Keratinocyte (primary cell): ENCODE measurements at regions not wholly inside any gene's neighbourhood (a gene's known extent, or its start where the extent isn't known, plus 50 kb on each side); places are given as distances from the start of the nearest gene placed in this dataset.

Source experiments
- DNase-seq: peaks from one replicate; pipeline ENCODE4 v3.0.0-alpha.2; 2011; ENCODE audit warnings: low read depth, missing footprints, low spot score
- FAIRE-seq: peaks from 2 replicates; lab custom pipeline; 2011; peaks lifted over from hg19 to GRCh38; lab: Jason Lieb, UNC
- H2AFZ ChIP-seq: 2 replicates; pipeline ENCODE4 v1.6.0; 2012; ENCODE audit warnings: low read length, control low read depth, inconsistent platforms; ENCODE audit not compliant: control insufficient read depth
- H3K27ac ChIP-seq: 2 replicates; pipeline ENCODE4 v1.5.1; 2011; ENCODE audit warnings: low read length; ENCODE audit not compliant: control insufficient read depth, insufficient read depth
- H3K27me3 ChIP-seq: 3 replicates; pipeline ENCODE4 v1.6.0; 2011; ENCODE audit warnings: low read length; ENCODE audit not compliant: control insufficient read depth, insufficient read depth; ENCODE audit errors: extremely low read depth
- H3K36me3 ChIP-seq, 2 experiments: 2 replicates in 1 of 2; 3 replicates in 1 of 2; pipeline ENCODE4 v1.5.1; 2011; ENCODE audit warnings: low read length in 2 of 2, mild to moderate bottlenecking in 1 of 2; ENCODE audit not compliant: control insufficient read depth in 2 of 2, insufficient read depth in 2 of 2; ENCODE audit errors: extremely low read depth in 1 of 2
- H3K4me1 ChIP-seq: 3 replicates; pipeline ENCODE4 v1.5.1; 2011; ENCODE audit warnings: low read length; ENCODE audit not compliant: control insufficient read depth, insufficient read depth; ENCODE audit errors: extremely low read depth
- H3K4me2 ChIP-seq: 3 replicates; pipeline ENCODE4 v1.6.0; 2011; ENCODE audit warnings: low read depth, low read length; ENCODE audit not compliant: control insufficient read depth, insufficient read depth; ENCODE audit errors: extremely low read depth
- H3K4me3 ChIP-seq, 3 experiments: fragments of 200-600 bp in 1 of 3; sonication (generic) in 1 of 3; 2 replicates in 2 of 3; 3 replicates in 1 of 3; pipeline ENCODE4 v1.5.1; 2011 to 2016; ENCODE audit warnings: low read length in 3 of 3, mild to moderate bottlenecking in 3 of 3, control low read depth in 2 of 3, inconsistent platforms in 1 of 3, low read depth in 1 of 3, mixed read lengths in 1 of 3, mixed run types in 1 of 3, moderate library complexity in 1 of 3; ENCODE audit not compliant: control insufficient read depth in 2 of 3, insufficient read depth in 2 of 3; ENCODE audit errors: extremely low read depth in 1 of 3
- H3K79me2 ChIP-seq: 2 replicates; pipeline ENCODE4 v1.6.0; 2012; ENCODE audit warnings: low read length; ENCODE audit not compliant: control insufficient read depth, insufficient read depth
- H3K9ac ChIP-seq: 3 replicates; pipeline ENCODE4 v1.6.0; 2011; ENCODE audit warnings: low read length; ENCODE audit not compliant: control insufficient read depth, insufficient read depth; ENCODE audit errors: extremely low read depth
- H3K9me1 ChIP-seq: 3 replicates; pipeline ENCODE4 v1.6.0; 2011; ENCODE audit warnings: low read length; ENCODE audit not compliant: control insufficient read depth, insufficient read depth; ENCODE audit errors: extremely low read depth
- H3K9me3 ChIP-seq: 2 replicates; pipeline ENCODE4 v1.5.1; 2012; ENCODE audit warnings: low read depth, low read length; ENCODE audit not compliant: control insufficient read depth
- H4K20me1 ChIP-seq: 3 replicates; pipeline ENCODE4 v1.6.0; 2011; ENCODE audit warnings: low read length; ENCODE audit not compliant: control insufficient read depth, insufficient read depth; ENCODE audit errors: extremely low read depth
- EZH2 ChIP-seq: IDR thresholded peaks from one replicate; pipeline ENCODE4 v1.6.1; 2012; ENCODE audit warnings: inconsistent platforms, mild to moderate bottlenecking, low read length, moderate library complexity
- dilution Hi-C: fragments of 300-500 bp; cut with MboI; formaldehyde crosslinking; loops from one replicate; pipeline ENCODE4 v1.7.0; 2020; ENCODE audit warnings: low sequenced_read_pairs; ENCODE audit not compliant: extremely low pct_ligation_motif_present
- TF ChIP-seq, protein P1 (sequence below), 3 experiments: IDR thresholded peaks in 1 of 3; conservative IDR thresholded peaks in 1 of 3; optimal IDR thresholded peaks in 1 of 3; 2 replicates in 2 of 3; 3 replicates in 1 of 3; pipeline versions ENCODE3 to v1.5.1; 2011; ENCODE audit warnings: low read length in 3 of 3, mild to moderate bottlenecking in 3 of 3, moderate library complexity in 2 of 3, control low read depth in 1 of 3, inconsistent platforms in 1 of 3; ENCODE audit not compliant: insufficient read depth in 2 of 3; ENCODE audit errors: extremely low read depth in 1 of 3

- H3K27me3 ChIP-seq = no peaks in the 10 kb centered on the region
- H3K4me1 ChIP-seq = no peaks in the 10 kb centered on the region
- no peak overlapping the region for H3K4me2 ChIP-seq
- no peak overlapping the region for H3K4me3 ChIP-seq
- H3K36me3 ChIP-seq = no peaks in the 10 kb centered on the region
- H3K79me2 ChIP-seq = no peaks in the 10 kb centered on the region
- no peaks in the 10 kb centered on the region for H4K20me1 ChIP-seq
- TF ChIP-seq, protein P1, sequence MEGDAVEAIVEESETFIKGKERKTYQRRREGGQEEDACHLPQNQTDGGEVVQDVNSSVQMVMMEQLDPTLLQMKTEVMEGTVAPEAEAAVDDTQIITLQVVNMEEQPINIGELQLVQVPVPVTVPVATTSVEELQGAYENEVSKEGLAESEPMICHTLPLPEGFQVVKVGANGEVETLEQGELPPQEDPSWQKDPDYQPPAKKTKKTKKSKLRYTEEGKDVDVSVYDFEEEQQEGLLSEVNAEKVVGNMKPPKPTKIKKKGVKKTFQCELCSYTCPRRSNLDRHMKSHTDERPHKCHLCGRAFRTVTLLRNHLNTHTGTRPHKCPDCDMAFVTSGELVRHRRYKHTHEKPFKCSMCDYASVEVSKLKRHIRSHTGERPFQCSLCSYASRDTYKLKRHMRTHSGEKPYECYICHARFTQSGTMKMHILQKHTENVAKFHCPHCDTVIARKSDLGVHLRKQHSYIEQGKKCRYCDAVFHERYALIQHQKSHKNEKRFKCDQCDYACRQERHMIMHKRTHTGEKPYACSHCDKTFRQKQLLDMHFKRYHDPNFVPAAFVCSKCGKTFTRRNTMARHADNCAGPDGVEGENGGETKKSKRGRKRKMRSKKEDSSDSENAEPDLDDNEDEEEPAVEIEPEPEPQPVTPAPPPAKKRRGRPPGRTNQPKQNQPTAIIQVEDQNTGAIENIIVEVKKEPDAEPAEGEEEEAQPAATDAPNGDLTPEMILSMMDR (optimal IDR thresholded peaks at IDR 0.05 in 1 of 3, IDR thresholded peaks at IDR 0.05 in 1 of 3, conservative IDR thresholded peaks at IDR 0.05 in 1 of 3; ENCODE audit: extremely low read depth in 1 of 3, insufficient read depth in 2 of 3, low read length in 3 of 3) = no peak
- TF ChIP-seq EZH2 = no peak
- dilution Hi-C loops = no loop called here
- DNase-seq (no peak), FAIRE-seq (no peak)
- no peak overlapping the region for H2AFZ ChIP-seq
- H3K9me1 ChIP-seq = no peaks in the 10 kb centered on the region
- H3K27ac ChIP-seq = no peak overlapping the region
- no peak overlapping the region for H3K9ac ChIP-seq
- H3K9me3 ChIP-seq = no peaks in the 10 kb centered on the region
Observed at GRCh38 chr15:38662033-38662802, 97.6 kb upstream of the RASGRP1 start.

DNA sequence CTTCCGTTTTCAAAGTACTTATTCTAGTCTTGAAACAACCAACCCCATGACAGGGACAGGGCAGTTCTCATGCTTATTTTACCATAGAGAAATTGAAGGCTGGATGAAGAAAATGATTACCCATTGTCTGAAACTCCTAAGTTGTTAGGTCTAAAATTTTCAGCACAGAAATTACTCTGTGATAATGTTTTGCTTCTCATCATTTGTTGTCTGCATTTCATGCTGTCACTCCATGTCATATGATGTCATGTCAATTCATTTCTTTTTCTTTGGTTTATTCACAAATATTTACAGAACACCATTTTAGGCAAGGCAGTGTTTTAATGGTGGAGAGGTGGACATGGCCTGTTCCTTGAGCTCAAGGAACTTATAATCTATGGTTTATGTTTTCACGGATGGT, 98.2 kb upstream of the RASGRP1 start:
- Histone ChIP-seq H4K20me1 (no peaks in the 10 kb centered on the region), H3K27ac (no peak overlapping the region), H3K4me2 (no peak overlapping the region), H3K36me3 (no peaks in the 10 kb centered on the region), H3K9ac (no peak overlapping the region), H3K4me1 (no peaks in the 10 kb centered on the region), H3K4me3 (no peak overlapping the region), H3K9me3 (no peaks in the 10 kb centered on the region), H3K27me3 (no peaks in the 10 kb centered on the region), H3K9me1 (no peaks in the 10 kb centered on the region), H3K79me2 (no peaks in the 10 kb centered on the region), H2AFZ (no peak overlapping the region)
- dilution Hi-C loops = no loop called here
- no peak for TF ChIP-seq EZH2
- TF ChIP-seq, protein P1 (optimal IDR thresholded peaks at IDR 0.05 in 1 of 3, IDR thresholded peaks at IDR 0.05 in 1 of 3, conservative IDR thresholded peaks at IDR 0.05 in 1 of 3; ENCODE audit: extremely low read depth in 1 of 3, insufficient read depth in 2 of 3, low read length in 3 of 3) = no peak
- DNase-seq (no peak), FAIRE-seq (no peak)
